ENCODE measurements at regions not wholly inside any gene's neighbourhood (a gene's known extent, or its start where the extent isn't known, plus 50 kb on each side); places are given as distances from the start of the nearest gene placed in this dataset.

GRCh38 chr5:83001796-83002381, 75.3 kb downstream of the TMEM167A start:
- Histone ChIP-seq H3K9me3 (ENCODE audit: control insufficient read depth, low read length) (no peaks in the 10 kb centered on the region), H3K27ac (no peak overlapping the region), H3K4me1 (no peaks in the 10 kb centered on the region), H3K4me2 (ENCODE audit: low read length) (no peak overlapping the region), H3K36me3 (ENCODE audit: control insufficient read depth, insufficient read depth, low read length) (no peaks in the 10 kb centered on the region), H3K79me2 (no peaks in the 10 kb centered on the region), H2AFZ (no peak overlapping the region), H3K4me3 (ENCODE audit: low read depth, low read length) (no peak overlapping the region), H3K9ac (no peak overlapping the region), H3K27me3 (ENCODE audit: control insufficient read depth, insufficient read depth, low read length) (no peaks in the 10 kb centered on the region)
- TF ChIP-seq CTCF (IDR thresholded peaks at IDR 0.05) = no peak

GRCh38 chr5:83000922-83001321, 76.3 kb downstream of the TMEM167A start:
- H3K27ac ChIP-seq = no peak overlapping the region
- no peaks in the 10 kb centered on the region for H3K79me2 ChIP-seq
- TF ChIP-seq CTCF (IDR thresholded peaks at IDR 0.05) = no peak
- H3K27me3 ChIP-seq (ENCODE audit: control insufficient read depth, insufficient read depth, low read length) = no peaks in the 10 kb centered on the region
- H3K4me1 ChIP-seq = no peaks in the 10 kb centered on the region
- H3K4me3 ChIP-seq (ENCODE audit: low read depth, low read length) = no peak overlapping the region
- H2AFZ ChIP-seq = no peak overlapping the region
- no peak overlapping the region for H3K9ac ChIP-seq
- no peak overlapping the region for H3K4me2 ChIP-seq (ENCODE audit: low read length)
- H3K9me3 ChIP-seq (ENCODE audit: control insufficient read depth, low read length) = no peaks in the 10 kb centered on the region
- H3K36me3 ChIP-seq (ENCODE audit: control insufficient read depth, insufficient read depth, low read length) = no peaks in the 10 kb centered on the region

GRCh38 chr5:83000428-83000827, 76.8 kb downstream of the TMEM167A start:
- H3K79me2 ChIP-seq = no peaks in the 10 kb centered on the region
- H3K9me3 ChIP-seq (ENCODE audit: control insufficient read depth, low read length) = no peaks in the 10 kb centered on the region
- no peak overlapping the region for H3K9ac ChIP-seq
- TF ChIP-seq CTCF (IDR thresholded peaks at IDR 0.05) = no peak
- H3K4me2 ChIP-seq (ENCODE audit: low read length) = no peak overlapping the region
- H3K4me1 ChIP-seq = no peaks in the 10 kb centered on the region
- no peak overlapping the region for H3K4me3 ChIP-seq (ENCODE audit: low read depth, low read length)
- no peaks in the 10 kb centered on the region for H3K27me3 ChIP-seq (ENCODE audit: control insufficient read depth, insufficient read depth, low read length)
- H3K36me3 ChIP-seq (ENCODE audit: control insufficient read depth, insufficient read depth, low read length) = no peaks in the 10 kb centered on the region
- H2AFZ ChIP-seq = no peak overlapping the region
- H3K27ac ChIP-seq = no peak overlapping the region

- Histone ChIP-seq H3K4me2 (ENCODE audit: low read length) (no peak overlapping the region), H2AFZ (no peak overlapping the region), H3K4me1 (no peaks in the 10 kb centered on the region), H3K27ac (no peak overlapping the region), H3K79me2 (no peaks in the 10 kb centered on the region), H3K36me3 (ENCODE audit: control insufficient read depth, insufficient read depth, low read length) (no peaks in the 10 kb centered on the region), H3K9ac (no peak overlapping the region), H3K27me3 (ENCODE audit: control insufficient read depth, insufficient read depth, low read length) (no peaks in the 10 kb centered on the region), H3K9me3 (ENCODE audit: control insufficient read depth, low read length) (no peaks in the 10 kb centered on the region), H3K4me3 (ENCODE audit: low read depth, low read length) (no peak overlapping the region)
- no peak for TF ChIP-seq CTCF (IDR thresholded peaks at IDR 0.05)
Observed at GRCh38 chr5:82993416-82993815, 83.8 kb downstream of the TMEM167A start.

- no peaks in the 10 kb centered on the region for H3K36me3 ChIP-seq (ENCODE audit: control insufficient read depth, insufficient read depth, low read length)
- no peaks in the 10 kb centered on the region for H3K79me2 ChIP-seq
- no peak overlapping the region for H3K4me3 ChIP-seq (ENCODE audit: low read depth, low read length)
- H3K9me3 ChIP-seq (ENCODE audit: control insufficient read depth, low read length) = no peaks in the 10 kb centered on the region
- H2AFZ ChIP-seq = no peak overlapping the region
- no peaks in the 10 kb centered on the region for H3K27me3 ChIP-seq (ENCODE audit: control insufficient read depth, insufficient read depth, low read length)
- no peaks in the 10 kb centered on the region for H3K4me1 ChIP-seq
- no peak overlapping the region for H3K27ac ChIP-seq
- no peak overlapping the region for H3K9ac ChIP-seq
- TF ChIP-seq CTCF (IDR thresholded peaks at IDR 0.05) = no peak
- H3K4me2 ChIP-seq (ENCODE audit: low read length) = no peak overlapping the region
Observed at GRCh38 chr5:82992646-82993045, 84.5 kb downstream of the TMEM167A start.

Data from parathyroid adenoma (tissue), 2 donors.